ENCODE measurements at regions not wholly inside any gene's neighbourhood (a gene's known extent, or its start where the extent isn't known, plus 50 kb on each side); places are given as distances from the start of the nearest gene placed in this dataset.
A peak's percentile ranks its signal among the peaks of the same experiment; 100 is the strongest.

- 82 to 94% (median 89%) methylated on average over 10 of the region's 10 CpGs for WGBS, 5 donors
- no peaks in the 10 kb centered on the region for H3K36me3 ChIP-seq
- H3K4me3 ChIP-seq, result no peak overlapping the region
- no peak overlapping the region for H3K27ac ChIP-seq
- no peaks in the 10 kb centered on the region for H3K9me3 ChIP-seq
- intact Hi-C loops (cut with DNase I; ENCODE audit: low total_unique reads), result no loop called here
- TF ChIP-seq CTCF (IDR thresholded peaks at IDR 0.05 in 8 of 11, conservative IDR thresholded peaks at IDR 0.05 in 3 of 11), result no peak
- TF ChIP-seq POLR2AphosphoS5 (IDR thresholded peaks at IDR 0.05), result no peak
- TF ChIP-seq POLR2A (IDR thresholded peaks at IDR 0.05), result no peak
- no peak for DNase-seq
- H3K4me1 ChIP-seq, result peaks cover 0 to 14% (median 0%) of the 10 kb centered on the region in 6 donors
- no peaks in the 10 kb centered on the region for H3K27me3 ChIP-seq (replicated peaks in 1 of 7)
Observed at GRCh38 chr20:57783956-57784837, 74.4 kb upstream of the PMEPA1 start.

- no peak overlapping the region for H3K27ac ChIP-seq
- no peak overlapping the region for H3K4me3 ChIP-seq
- intact Hi-C loops (cut with DNase I; ENCODE audit: low total_unique reads), result no loop called here
- DNase-seq, result peak; percentile 51
- H3K27me3 ChIP-seq (replicated peaks in 1 of 7), result no peaks in the 10 kb centered on the region
- no peaks in the 10 kb centered on the region for H3K9me3 ChIP-seq
- TF ChIP-seq POLR2A (IDR thresholded peaks at IDR 0.05), result no peak
- TF ChIP-seq CTCF (IDR thresholded peaks at IDR 0.05 in 8 of 11, conservative IDR thresholded peaks at IDR 0.05 in 3 of 11), result no peak
- no peak for TF ChIP-seq POLR2AphosphoS5 (IDR thresholded peaks at IDR 0.05)
- H3K36me3 ChIP-seq, result no peaks in the 10 kb centered on the region
- 70 to 85% (median 82%) methylated on average over 3 to 4 of the region's 4 CpGs for WGBS, 5 donors
- peaks cover 0 to 14% (median 0%) of the 10 kb centered on the region in 6 donors for H3K4me1 ChIP-seq
Observed at GRCh38 chr20:57783196-57783595, 73.4 kb upstream of the PMEPA1 start.

- no peaks in the 10 kb centered on the region for H3K27me3 ChIP-seq (replicated peaks in 1 of 7)
- H3K36me3 ChIP-seq, result no peaks in the 10 kb centered on the region
- 66 to 79% (median 77%) methylated on average over 11 to 12 of the region's 12 CpGs for WGBS, 5 donors
- H3K9me3 ChIP-seq, result no peaks in the 10 kb centered on the region
- no peak overlapping the region for H3K4me3 ChIP-seq
- H3K4me1 ChIP-seq, result peaks cover 0 to 13% (median 0%) of the 10 kb centered on the region in 6 donors
- intact Hi-C loops (cut with DNase I; ENCODE audit: low total_unique reads), result no loop called here
- TF ChIP-seq POLR2AphosphoS5 (IDR thresholded peaks at IDR 0.05) (no peak), CTCF (IDR thresholded peaks at IDR 0.05 in 8 of 11, conservative IDR thresholded peaks at IDR 0.05 in 3 of 11) (no peak), POLR2A (IDR thresholded peaks at IDR 0.05) (no peak)
- no peak overlapping the region for H3K27ac ChIP-seq
- DNase-seq, result peak; percentile 66
Observed at GRCh38 chr20:57782631-57783041, 72.8 kb upstream of the PMEPA1 start.

GRCh38 chr20:57781901-57782300 is 72.1 kb upstream of the PMEPA1 start:
- peaks cover 0 to 5% (median 0%) of the 10 kb centered on the region in 6 donors for H3K4me1 ChIP-seq
- H3K4me3 ChIP-seq, result no peak overlapping the region
- 77 to 96% (median 88%) methylated on average over 7 of the region's 7 CpGs for WGBS, 5 donors
- no peaks in the 10 kb centered on the region for H3K36me3 ChIP-seq
- TF ChIP-seq CTCF (IDR thresholded peaks at IDR 0.05 in 8 of 11, conservative IDR thresholded peaks at IDR 0.05 in 3 of 11), result no peak
- no peak for TF ChIP-seq POLR2A (IDR thresholded peaks at IDR 0.05)
- no peak for TF ChIP-seq POLR2AphosphoS5 (IDR thresholded peaks at IDR 0.05)
- intact Hi-C loops (cut with DNase I; ENCODE audit: low total_unique reads), result no loop called here
- H3K27ac ChIP-seq, result no peak overlapping the region
- peak; percentile 41 for DNase-seq
- no peaks in the 10 kb centered on the region for H3K9me3 ChIP-seq
- H3K27me3 ChIP-seq (replicated peaks in 1 of 7), result no peaks in the 10 kb centered on the region
